ENCODE measurements at regions not wholly inside any gene's neighbourhood (a gene's known extent, or its start where the extent isn't known, plus 50 kb on each side); places are given as distances from the start of the nearest gene placed in this dataset.
"Not testable (repeated sequence)": the region's sequence is repeated elsewhere in the genome, so short reads cannot be mapped to it uniquely, and the experiment has no call there.

GRCh38 chr16:29144669-29145062 is 159.8 kb downstream of the LAT start:
- H3K4me3 Mint-ChIP-seq; DNase-seq; POLR2A ChIA-PET; ATAC-seq; H3K27ac Mint-ChIP-seq; CTCF ChIA-PET; H3K9me3 Mint-ChIP-seq (ENCODE audit: low read depth); H3K27me3 Mint-ChIP-seq: not testable (repeated sequence)
- intact Hi-C loops (cut with DNase I, micrococcal nuclease), result loop anchor here in 1 of 2 experiments (5.0 kb wide), 1 partner anchor 32 kb away; no protein-coding TSS in a partner anchor
- Mint-ChIP-seq H3K4me1 (peaks cover 23% of the 10 kb centered on the region), H3K36me3 (ENCODE audit: low read depth) (peaks cover 25% of the 10 kb centered on the region)

DNA sequence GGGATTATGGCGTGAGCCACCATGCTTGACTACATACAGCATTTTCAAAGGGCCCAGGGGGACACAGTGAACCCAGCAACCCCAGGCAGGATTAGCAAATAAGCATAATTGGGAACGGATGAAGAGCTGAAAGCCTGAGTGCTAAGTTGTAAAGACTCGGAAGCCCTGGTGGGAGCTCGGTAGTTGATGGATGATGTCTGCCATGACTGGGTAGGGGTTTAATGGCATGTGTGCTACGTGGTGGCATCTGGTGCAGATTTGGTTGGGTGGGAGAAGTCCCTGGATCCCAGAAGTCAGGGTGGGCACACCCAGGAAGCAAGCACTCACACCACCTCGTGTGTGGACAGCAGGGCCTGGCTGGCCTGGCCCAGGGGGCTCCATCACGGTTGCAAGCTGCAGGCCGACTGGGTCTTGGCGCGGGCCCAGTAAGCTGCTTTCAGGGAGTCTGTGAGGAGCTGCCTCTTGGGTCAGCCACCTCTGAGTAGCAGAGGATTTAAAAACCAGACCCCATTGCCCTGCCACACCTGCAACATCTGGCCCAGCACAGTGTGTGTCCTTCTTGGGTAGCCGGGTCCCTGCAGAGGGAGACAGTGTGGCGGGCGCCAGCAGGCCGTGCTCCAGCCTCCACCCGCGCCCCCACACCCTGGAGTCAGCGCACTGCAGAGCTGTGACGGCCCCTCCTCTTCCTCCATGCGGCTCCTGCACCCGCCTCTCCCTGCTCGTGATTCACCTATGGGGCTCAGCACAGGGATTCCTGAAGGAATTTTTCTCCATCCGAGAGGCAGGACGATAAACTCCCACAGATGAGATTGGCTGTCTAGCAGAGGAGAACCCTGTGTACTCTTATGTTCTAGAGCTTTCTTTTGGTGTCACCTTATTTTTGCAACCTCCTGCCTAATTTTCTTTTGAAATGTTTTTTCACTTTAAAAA is 159.2 kb downstream of the LAT start:
- intact Hi-C loops (cut with DNase I, micrococcal nuclease); ATAC-seq; DNase-seq; H3K27me3 Mint-ChIP-seq; CTCF ChIA-PET; H3K27ac Mint-ChIP-seq; H3K4me3 Mint-ChIP-seq; POLR2A ChIA-PET; H3K9me3 Mint-ChIP-seq (ENCODE audit: low read depth): not testable (repeated sequence)
- Mint-ChIP-seq H3K4me1 (peaks cover 17% of the 10 kb centered on the region), H3K36me3 (ENCODE audit: low read depth) (peaks cover 23% of the 10 kb centered on the region)

DNA sequence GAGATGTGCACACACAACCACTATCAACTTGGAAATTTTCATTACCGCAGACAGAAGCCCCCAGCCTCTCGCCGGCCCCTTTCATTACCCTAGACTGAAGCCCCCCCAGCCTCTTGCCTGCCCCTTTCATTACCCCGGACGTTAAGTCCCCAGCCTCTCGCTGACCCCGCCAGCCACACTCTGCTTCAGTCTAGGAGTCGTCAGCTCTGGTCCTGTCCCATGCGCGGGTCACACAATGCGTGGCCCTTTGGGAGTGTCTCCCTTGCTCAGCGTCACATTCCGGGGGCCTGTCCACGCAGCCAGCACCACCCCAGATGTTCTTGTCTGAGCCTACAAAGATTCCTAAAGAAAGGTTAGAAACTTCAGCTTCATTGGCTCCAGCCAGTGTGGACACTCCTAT is 157.7 kb downstream of the LAT start:
- intact Hi-C loops (cut with DNase I, micrococcal nuclease), result not testable (repeated sequence)

GRCh38 chr16:29141586-29142324 is 156.9 kb downstream of the LAT start:
- Mint-ChIP-seq H3K36me3 (ENCODE audit: low read depth) (peaks cover 14% of the 10 kb centered on the region), H3K27me3 (no peaks in the 10 kb centered on the region), H3K9me3 (ENCODE audit: low read depth) (no peaks in the 10 kb centered on the region), H3K4me3 (no peak overlapping the region), H3K27ac (no peak overlapping the region), H3K4me1 (peaks cover 6% of the 10 kb centered on the region)
- intact Hi-C loops (cut with DNase I, micrococcal nuclease), result no loop called here
- ChIA-PET POLR2A (no interaction called here), CTCF (no interaction called here)
- ATAC-seq (no peak), DNase-seq (no peak)

More for the DNA sequence above, 157.7 kb downstream of the LAT start:
- ATAC-seq; H3K9me3 Mint-ChIP-seq (ENCODE audit: low read depth); H3K4me1 Mint-ChIP-seq; DNase-seq; H3K27ac Mint-ChIP-seq; POLR2A ChIA-PET; H3K27me3 Mint-ChIP-seq; CTCF ChIA-PET; H3K4me3 Mint-ChIP-seq: not testable (repeated sequence)
- peaks cover 15% of the 10 kb centered on the region for H3K36me3 Mint-ChIP-seq (ENCODE audit: low read depth)

- ATAC-seq; H3K9me3 Mint-ChIP-seq (ENCODE audit: low read depth); H3K4me3 Mint-ChIP-seq; CTCF ChIA-PET; H3K27ac Mint-ChIP-seq; H3K27me3 Mint-ChIP-seq; DNase-seq; POLR2A ChIA-PET; H3K4me1 Mint-ChIP-seq; intact Hi-C loops (cut with DNase I, micrococcal nuclease): not testable (repeated sequence)
- H3K36me3 Mint-ChIP-seq (ENCODE audit: low read depth), result peaks cover 13% of the 10 kb centered on the region
These were observed 156.3 kb downstream of the LAT start for GRCh38 chr16:29141121-29141520.

DNA sequence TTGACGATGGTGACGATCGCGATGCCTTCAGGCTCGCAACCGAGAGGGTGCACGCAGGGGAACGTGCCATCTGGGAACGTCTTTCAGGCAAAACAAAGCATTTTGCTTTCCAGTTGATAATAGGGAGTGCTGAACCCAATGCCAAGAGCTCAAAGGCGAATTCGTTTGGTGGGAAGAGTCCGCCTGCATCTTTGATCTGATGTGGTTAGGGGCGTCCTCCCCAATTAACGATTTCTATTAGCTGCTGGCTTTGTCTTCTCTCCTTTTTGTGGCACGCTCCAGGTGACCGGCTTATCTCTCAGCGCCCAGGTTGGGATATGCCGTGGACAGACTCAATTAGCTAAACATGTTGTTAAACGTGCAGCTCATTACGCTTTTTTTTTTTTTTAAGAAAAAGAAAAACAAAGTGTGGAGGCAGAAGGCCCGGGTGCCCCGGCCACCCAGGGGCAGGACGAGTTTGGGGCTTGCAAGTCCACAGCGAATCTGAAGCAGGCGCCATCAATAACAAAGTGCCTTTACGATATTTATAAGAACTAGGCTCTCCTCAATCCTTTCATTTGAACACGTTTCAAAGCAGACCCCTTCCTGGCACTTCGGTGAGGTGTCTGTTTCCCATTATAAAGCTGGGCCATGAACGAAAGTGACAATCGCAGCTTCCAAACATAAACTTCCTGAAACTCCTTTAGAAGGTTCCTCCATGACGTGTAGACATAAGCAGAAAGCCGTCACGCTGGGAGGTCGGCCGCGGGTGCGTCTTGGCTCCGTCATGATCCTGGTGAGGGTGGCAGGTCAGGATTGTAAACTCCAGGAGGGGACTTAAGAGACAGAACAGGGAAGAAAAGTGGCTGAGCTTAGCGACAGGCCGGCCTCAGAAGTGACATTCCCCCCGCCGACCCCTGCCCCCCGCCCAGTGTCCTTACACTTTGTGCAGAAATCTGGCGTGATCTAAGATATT is 155.3 kb downstream of the LAT start:
- H3K27ac Mint-ChIP-seq; H3K4me1 Mint-ChIP-seq; DNase-seq; CTCF ChIA-PET; POLR2A ChIA-PET; H3K4me3 Mint-ChIP-seq; H3K36me3 Mint-ChIP-seq (ENCODE audit: low read depth); H3K9me3 Mint-ChIP-seq (ENCODE audit: low read depth); H3K27me3 Mint-ChIP-seq; intact Hi-C loops (cut with DNase I, micrococcal nuclease); ATAC-seq: not testable (repeated sequence)

DNA sequence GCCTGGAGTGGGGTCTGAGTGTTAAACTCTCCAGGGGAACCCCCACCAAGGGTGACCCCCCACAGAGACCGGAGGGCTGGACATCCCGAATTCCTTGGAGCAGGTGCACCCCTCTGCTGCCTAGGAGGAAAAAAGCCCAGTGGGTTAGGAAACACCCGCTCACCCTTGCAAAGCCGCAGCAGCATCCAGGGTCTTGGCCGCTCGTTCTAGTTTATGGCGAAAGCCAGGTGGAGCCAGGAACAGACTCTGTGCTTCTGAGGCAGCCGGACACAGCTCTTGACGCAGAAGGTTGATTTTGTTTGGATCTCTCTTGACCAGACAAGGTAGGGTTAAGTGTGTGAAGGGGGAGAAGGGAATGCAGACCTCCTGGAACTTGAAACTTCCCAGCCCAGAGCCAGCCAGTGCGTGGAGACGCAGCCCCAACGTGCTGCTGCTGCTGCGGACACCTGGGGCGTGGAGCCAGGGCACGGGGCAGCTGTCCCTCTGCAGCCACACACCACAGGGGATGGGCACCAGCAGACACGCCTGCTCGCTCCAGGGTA is 154.5 kb downstream of the LAT start:
- DNase-seq, result no peak
- CTCF ChIA-PET, result interaction anchor here (0.6 kb wide), 1 partner anchor 20 kb away, joined by 3 read pairs; no protein-coding TSS in a partner anchor
- intact Hi-C loops (cut with DNase I, micrococcal nuclease), result no loop called here
- Mint-ChIP-seq H3K27me3 (no peaks in the 10 kb centered on the region), H3K36me3 (ENCODE audit: low read depth) (peaks cover 12% of the 10 kb centered on the region), H3K4me3 (no peak overlapping the region), H3K4me1 (peaks cover 6% of the 10 kb centered on the region), H3K9me3 (ENCODE audit: low read depth) (no peaks in the 10 kb centered on the region), H3K27ac (no peak overlapping the region)
- no peak for ATAC-seq
- POLR2A ChIA-PET, result no interaction called here

- H3K27me3 Mint-ChIP-seq; H3K27ac Mint-ChIP-seq; POLR2A ChIA-PET; DNase-seq; H3K4me1 Mint-ChIP-seq; H3K9me3 Mint-ChIP-seq (ENCODE audit: low read depth); H3K4me3 Mint-ChIP-seq; intact Hi-C loops (cut with DNase I, micrococcal nuclease); ATAC-seq: not testable (repeated sequence)
- H3K36me3 Mint-ChIP-seq (ENCODE audit: low read depth), result peaks cover 14% of the 10 kb centered on the region
- CTCF ChIA-PET, result interaction anchor here (0.6 kb wide), 1 partner anchor 19 kb away, joined by 3 read pairs; no protein-coding TSS in a partner anchor
These were observed 153.8 kb downstream of the LAT start for GRCh38 chr16:29138698-29139097.

DNA sequence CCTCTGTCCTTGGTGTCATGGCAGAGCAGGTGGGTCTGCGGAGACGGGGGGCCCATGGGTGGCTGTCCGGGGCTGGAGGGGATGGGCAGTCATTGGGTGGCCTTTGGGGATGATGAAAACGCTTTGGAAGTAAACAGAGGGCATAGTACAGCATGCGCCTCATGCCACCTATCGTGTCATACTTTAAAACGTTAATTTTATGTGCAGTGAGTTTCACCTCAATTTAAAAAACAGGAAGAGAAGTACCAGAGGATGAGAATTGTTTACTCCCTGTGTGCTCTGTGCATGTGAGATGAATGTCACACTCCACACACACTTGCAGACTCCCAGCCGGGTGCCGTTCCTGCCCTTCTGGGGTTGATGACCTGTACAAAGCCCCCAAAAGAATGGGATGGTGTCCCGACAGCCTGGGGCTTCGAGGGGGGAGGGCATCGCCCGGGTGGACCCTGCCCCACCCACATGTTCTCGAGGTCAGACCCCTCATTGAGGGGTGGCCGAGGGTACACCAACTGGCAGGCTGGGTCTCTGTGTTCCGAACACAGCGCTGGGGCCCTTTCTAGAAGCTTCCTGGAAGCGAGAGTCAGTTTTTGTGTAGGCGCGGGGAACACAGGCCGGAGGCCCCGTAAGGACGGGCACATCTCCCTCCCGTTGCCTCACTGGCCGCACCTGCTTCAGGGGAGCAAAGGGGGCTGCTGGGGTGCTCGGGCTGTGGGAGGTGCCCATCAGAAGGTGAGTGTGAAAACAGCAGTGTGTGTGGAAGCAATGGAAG is 153.2 kb downstream of the LAT start:
- H3K27me3 Mint-ChIP-seq; intact Hi-C loops (cut with DNase I, micrococcal nuclease); H3K4me1 Mint-ChIP-seq; ATAC-seq; POLR2A ChIA-PET; H3K9me3 Mint-ChIP-seq (ENCODE audit: low read depth); DNase-seq; CTCF ChIA-PET; H3K4me3 Mint-ChIP-seq; H3K27ac Mint-ChIP-seq: not testable (repeated sequence)
- H3K36me3 Mint-ChIP-seq (ENCODE audit: low read depth), result peaks cover 14% of the 10 kb centered on the region

GRCh38 chr16:29137461-29137860 is 152.6 kb downstream of the LAT start:
- H3K4me1 Mint-ChIP-seq; POLR2A ChIA-PET; DNase-seq; ATAC-seq; H3K4me3 Mint-ChIP-seq; CTCF ChIA-PET; H3K27ac Mint-ChIP-seq; H3K27me3 Mint-ChIP-seq; H3K9me3 Mint-ChIP-seq (ENCODE audit: low read depth); intact Hi-C loops (cut with DNase I, micrococcal nuclease): not testable (repeated sequence)
- H3K36me3 Mint-ChIP-seq (ENCODE audit: low read depth), result peaks cover 14% of the 10 kb centered on the region

Data from activated CD4-positive, alpha-beta T cell treated with anti-CD3 and anti-CD28 coated beads for 36 hours (primary cell).